ENCODE measurements at regions not wholly inside any gene's neighbourhood (a gene's known extent, or its start where the extent isn't known, plus 50 kb on each side); places are given as distances from the start of the nearest gene placed in this dataset.

DNA sequence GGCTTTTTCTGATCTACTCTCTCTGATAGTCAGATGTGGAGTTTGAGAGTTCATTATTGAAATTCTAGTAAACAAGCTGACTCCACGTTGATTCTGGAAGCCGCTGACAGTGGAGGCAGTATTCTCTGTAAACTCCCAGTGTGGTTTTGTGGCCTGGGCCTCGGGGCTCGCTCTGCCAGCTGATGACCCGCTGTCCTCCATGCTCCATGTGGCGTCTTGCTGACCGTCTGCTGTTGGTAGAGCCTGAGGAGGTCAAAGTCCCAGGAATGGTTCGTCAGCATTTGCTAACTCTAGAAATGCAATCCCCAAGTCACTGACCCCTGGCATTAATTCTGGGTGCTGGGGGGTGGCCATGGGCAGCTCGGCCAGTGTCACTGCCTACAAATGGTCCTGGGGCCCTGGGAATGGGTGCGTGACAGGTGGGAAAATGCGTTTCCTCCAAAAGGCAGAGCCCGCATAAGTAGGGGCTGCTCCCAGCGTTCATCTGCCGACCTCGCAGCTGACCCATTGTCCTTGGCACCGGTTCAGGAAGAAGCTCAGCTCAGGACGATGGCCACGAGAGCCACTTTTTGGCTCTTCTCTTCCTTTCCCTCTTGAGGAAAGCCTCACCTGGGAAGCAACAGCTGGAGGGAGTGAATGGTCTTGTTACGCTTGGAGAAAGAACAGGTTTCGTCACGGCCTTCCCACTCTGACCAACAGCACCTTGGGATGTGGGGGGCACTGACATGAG lies 55.1 kb downstream of the MRPL36 start:
- H3K4me1 ChIP-seq (ENCODE audit: control extremely low read depth in 1 of 4, control insufficient read depth in 4 of 4, insufficient read depth in 4 of 4, low read length in 3 of 4) = no peaks in the 10 kb centered on the region
- H3K9me3 ChIP-seq (ENCODE audit: control extremely low read depth in 1 of 5, control insufficient read depth in 4 of 5, insufficient read depth in 2 of 5, low read depth in 1 of 5, low read length in 4 of 5) = peaks cover 0 to 11% (median 0%) of the 10 kb centered on the region in 5 experiments
- 91% methylated on average over 21 of the region's 21 CpGs for WGBS (ENCODE audit: insufficient coverage)
- peaks cover 0 to 9% (median 4%) of the 10 kb centered on the region in 5 experiments for H3K27me3 ChIP-seq (replicated peaks in 2 of 5; ENCODE audit: control insufficient read depth in 4 of 5, insufficient read depth in 5 of 5, low read length in 4 of 5)
- ChIA-PET CTCF (no interaction called here), POLR2A (no interaction called here)
- DNase-seq = no peak
- no peak overlapping the region for H3K4me3 ChIP-seq (ENCODE audit: control insufficient read depth in 1 of 7, extremely low read depth in 1 of 7, insufficient read depth in 4 of 7, low read depth in 2 of 7, low read length in 6 of 7)
- H3K27ac ChIP-seq (ENCODE audit: insufficient read depth in 1 of 2, low read depth in 1 of 2, low read length in 2 of 2, poor library complexity in 1 of 2, severe bottlenecking in 2 of 2) = no peak overlapping the region
- no peaks in the 10 kb centered on the region for H3K36me3 ChIP-seq (ENCODE audit: control insufficient read depth in 4 of 4, insufficient read depth in 4 of 4, low read length in 3 of 4)

DNA sequence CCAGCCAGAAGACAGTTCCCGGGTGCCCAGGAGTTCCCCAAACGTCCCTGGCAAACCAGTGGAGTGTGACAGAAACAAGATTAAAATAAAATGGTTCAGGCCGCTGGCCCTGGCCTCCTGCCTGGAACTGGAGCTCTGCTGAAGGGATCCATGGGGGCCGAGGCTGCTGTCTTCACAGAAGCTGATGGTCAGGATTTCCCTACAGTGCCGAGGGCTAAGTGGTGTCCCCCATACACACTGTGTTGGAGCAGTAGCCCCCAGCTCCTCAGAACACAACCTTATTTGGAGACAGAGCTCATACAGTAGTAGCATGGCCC lies 55.9 kb downstream of the MRPL36 start:
- no peaks in the 10 kb centered on the region for H3K36me3 ChIP-seq (ENCODE audit: control insufficient read depth in 4 of 4, insufficient read depth in 4 of 4, low read length in 3 of 4)
- WGBS (ENCODE audit: insufficient coverage) = 83% methylated on average over 5 of the region's 5 CpGs

DNA sequence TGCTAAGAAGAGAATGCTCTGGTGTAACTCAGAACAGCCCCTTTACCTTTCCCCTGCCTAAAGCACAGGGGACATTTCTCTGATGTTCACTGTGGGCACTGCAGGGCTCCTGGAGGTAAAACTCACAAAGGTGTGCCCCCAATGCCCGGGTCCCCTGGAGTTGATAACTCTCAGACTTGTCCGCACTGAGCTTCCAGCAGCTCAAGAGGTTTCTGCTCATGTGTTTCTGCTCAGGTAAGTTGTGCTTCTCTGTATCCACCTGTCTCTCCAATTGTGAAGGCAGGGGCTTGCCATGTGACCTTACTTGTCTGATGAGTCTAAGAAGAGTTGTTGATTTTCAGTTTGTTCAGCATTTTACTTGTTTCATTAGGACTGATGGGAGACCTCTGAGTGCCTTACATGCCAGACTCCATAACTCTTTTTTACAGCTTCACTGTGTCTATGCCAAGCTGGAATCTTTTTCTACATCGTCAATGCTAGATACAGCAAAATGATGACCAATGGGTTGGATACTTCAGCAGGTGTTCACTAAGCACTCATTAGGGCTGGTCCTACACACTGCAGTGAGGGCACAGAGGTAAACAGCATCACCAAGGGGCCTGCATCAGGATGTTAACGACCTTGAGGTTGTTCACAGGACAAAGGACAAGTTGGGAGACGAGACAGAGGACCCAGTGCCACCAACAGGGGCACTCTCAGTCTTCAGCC lies 56.4 kb downstream of the MRPL36 start:
- no peaks in the 10 kb centered on the region for H3K36me3 ChIP-seq (ENCODE audit: control insufficient read depth in 4 of 4, insufficient read depth in 4 of 4, low read length in 3 of 4)
- H3K27me3 ChIP-seq (replicated peaks in 2 of 5; ENCODE audit: control insufficient read depth in 4 of 5, insufficient read depth in 5 of 5, low read length in 4 of 5) = peaks cover 0 to 8% (median 4%) of the 10 kb centered on the region in 5 experiments
- ChIA-PET CTCF (interaction anchor here (1.2 kb wide), 1 partner anchor 12 kb away, joined by 4 read pairs; no protein-coding TSS in a partner anchor), POLR2A (no interaction called here)
- no peaks in the 10 kb centered on the region for H3K4me1 ChIP-seq (ENCODE audit: control extremely low read depth in 1 of 4, control insufficient read depth in 4 of 4, insufficient read depth in 4 of 4, low read length in 3 of 4)
- H3K9me3 ChIP-seq (ENCODE audit: control extremely low read depth in 1 of 5, control insufficient read depth in 4 of 5, insufficient read depth in 2 of 5, low read depth in 1 of 5, low read length in 4 of 5) = peaks cover 0 to 16% (median 0%) of the 10 kb centered on the region in 5 experiments
- no peak overlapping the region for H3K4me3 ChIP-seq (ENCODE audit: control insufficient read depth in 1 of 7, extremely low read depth in 1 of 7, insufficient read depth in 4 of 7, low read depth in 2 of 7, low read length in 6 of 7)
- WGBS (ENCODE audit: insufficient coverage) = 81% methylated on average over 5 of the region's 5 CpGs
- no peak for DNase-seq
- H3K27ac ChIP-seq (ENCODE audit: insufficient read depth in 1 of 2, low read depth in 1 of 2, low read length in 2 of 2, poor library complexity in 1 of 2, severe bottlenecking in 2 of 2) = no peak overlapping the region

More for the DNA sequence above, 55.9 kb downstream of the MRPL36 start:
- DNase-seq = no peak
- no peaks in the 10 kb centered on the region for H3K4me1 ChIP-seq (ENCODE audit: control extremely low read depth in 1 of 4, control insufficient read depth in 4 of 4, insufficient read depth in 4 of 4, low read length in 3 of 4)
- H3K9me3 ChIP-seq (ENCODE audit: control extremely low read depth in 1 of 5, control insufficient read depth in 4 of 5, insufficient read depth in 2 of 5, low read depth in 1 of 5, low read length in 4 of 5) = peaks cover 0 to 16% (median 0%) of the 10 kb centered on the region in 5 experiments
- ChIA-PET POLR2A (no interaction called here), CTCF (no interaction called here)
- H3K27me3 ChIP-seq (replicated peaks in 2 of 5; ENCODE audit: control insufficient read depth in 4 of 5, insufficient read depth in 5 of 5, low read length in 4 of 5) = peaks cover 0 to 10% (median 4%) of the 10 kb centered on the region in 5 experiments
- no peak overlapping the region for H3K27ac ChIP-seq (ENCODE audit: insufficient read depth in 1 of 2, low read depth in 1 of 2, low read length in 2 of 2, poor library complexity in 1 of 2, severe bottlenecking in 2 of 2)
- H3K4me3 ChIP-seq (ENCODE audit: control insufficient read depth in 1 of 7, extremely low read depth in 1 of 7, insufficient read depth in 4 of 7, low read depth in 2 of 7, low read length in 6 of 7) = no peak overlapping the region

DNA sequence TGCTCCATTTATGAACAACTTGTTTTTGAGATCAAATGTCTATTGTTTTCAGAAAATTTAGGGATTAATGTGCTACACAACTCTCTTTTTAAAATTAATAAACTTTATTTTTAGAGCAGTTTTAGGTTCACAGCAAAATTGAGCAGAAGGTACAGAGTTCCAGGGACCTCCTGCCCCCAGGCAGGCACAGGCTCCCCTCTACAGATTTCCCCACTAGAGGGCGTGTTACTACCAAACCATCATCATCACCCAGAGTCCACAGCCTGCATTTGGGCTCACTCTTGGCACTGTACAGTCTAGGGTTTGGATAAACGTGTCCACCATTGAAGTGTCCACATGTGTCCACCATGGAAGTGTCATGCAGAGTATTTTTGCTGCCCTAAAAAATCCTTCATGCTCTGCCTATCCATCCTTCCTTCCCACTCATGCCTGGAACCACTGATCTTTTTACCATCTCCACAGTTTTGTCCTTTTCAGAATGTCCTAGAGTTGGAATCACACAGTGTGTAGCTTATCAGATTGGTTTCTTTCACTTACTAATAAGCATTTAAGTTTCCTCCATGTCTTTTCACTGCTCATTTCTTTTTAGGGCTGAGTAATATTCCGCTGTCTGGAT lies 61.7 kb downstream of the MRPL36 start:
- ChIA-PET CTCF (no interaction called here), POLR2A (no interaction called here)
- no peaks in the 10 kb centered on the region for H3K4me1 ChIP-seq (ENCODE audit: control extremely low read depth in 1 of 4, control insufficient read depth in 4 of 4, insufficient read depth in 4 of 4, low read length in 3 of 4)
- H3K36me3 ChIP-seq (ENCODE audit: control insufficient read depth in 4 of 4, insufficient read depth in 4 of 4, low read length in 3 of 4) = no peaks in the 10 kb centered on the region
- peak; percentile 14 to 42 (median 32) for DNase-seq
- H3K4me3 ChIP-seq (ENCODE audit: control insufficient read depth in 1 of 7, extremely low read depth in 1 of 7, insufficient read depth in 4 of 7, low read depth in 2 of 7, low read length in 6 of 7) = no peak overlapping the region
- 0% methylated on average over 1 of the region's 3 CpGs for WGBS (ENCODE audit: insufficient coverage)
- no peak overlapping the region for H3K27ac ChIP-seq (ENCODE audit: insufficient read depth in 1 of 2, low read depth in 1 of 2, low read length in 2 of 2, poor library complexity in 1 of 2, severe bottlenecking in 2 of 2)
- H3K27me3 ChIP-seq (replicated peaks in 2 of 5; ENCODE audit: control insufficient read depth in 4 of 5, insufficient read depth in 5 of 5, low read length in 4 of 5) = peaks cover 0 to 12% (median 4%) of the 10 kb centered on the region in 5 experiments
- peaks cover 0 to 16% (median 0%) of the 10 kb centered on the region in 5 experiments for H3K9me3 ChIP-seq (ENCODE audit: control extremely low read depth in 1 of 5, control insufficient read depth in 4 of 5, insufficient read depth in 2 of 5, low read depth in 1 of 5, low read length in 4 of 5)

DNA sequence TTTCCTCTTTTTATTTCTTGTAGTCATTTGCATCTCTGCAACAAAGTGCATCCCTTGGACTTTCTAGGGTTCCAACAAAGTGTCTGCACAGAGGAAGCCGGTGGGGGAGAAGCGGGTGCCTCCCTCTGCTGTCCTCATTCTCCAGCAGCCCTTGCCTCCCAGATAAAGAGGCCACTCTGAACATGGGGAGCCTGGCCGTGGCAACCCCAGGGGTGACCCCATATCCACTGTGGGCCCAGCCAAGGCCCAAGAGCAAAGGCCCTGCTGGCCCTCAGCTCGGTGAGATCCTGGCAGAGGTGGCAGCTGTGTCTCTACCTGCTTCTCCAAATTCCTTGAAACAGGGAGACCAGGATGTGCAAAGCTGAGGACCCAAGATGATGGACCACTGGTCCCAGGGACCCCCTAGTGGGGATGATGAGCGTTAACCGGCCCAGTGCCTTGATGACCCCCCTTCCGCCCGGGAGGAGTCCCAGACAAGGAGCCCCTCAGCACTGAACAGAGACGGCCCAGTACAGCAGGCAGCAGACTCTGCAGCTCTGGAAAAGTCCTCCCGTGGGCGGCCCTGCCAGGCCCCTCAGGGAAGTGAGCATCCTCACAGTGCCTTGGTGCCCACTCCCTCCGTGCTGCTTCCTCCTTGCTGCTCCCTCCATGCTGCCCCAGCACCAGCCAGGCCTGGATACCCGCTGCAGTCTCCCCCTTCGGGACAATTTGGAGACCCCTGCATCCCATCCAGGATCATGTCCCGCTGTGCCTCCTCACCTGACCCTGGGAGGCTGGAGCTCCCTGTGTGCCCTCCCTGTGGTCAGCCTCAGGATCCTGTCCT lies 62.5 kb downstream of the MRPL36 start:
- Histone ChIP-seq H3K27ac (ENCODE audit: insufficient read depth in 1 of 2, low read depth in 1 of 2, low read length in 2 of 2, poor library complexity in 1 of 2, severe bottlenecking in 2 of 2) (no peak overlapping the region), H3K27me3 (replicated peaks in 2 of 5; ENCODE audit: control insufficient read depth in 4 of 5, insufficient read depth in 5 of 5, low read length in 4 of 5) (peaks cover 0 to 15% (median 4%) of the 10 kb centered on the region in 5 experiments), H3K4me1 (ENCODE audit: control extremely low read depth in 1 of 4, control insufficient read depth in 4 of 4, insufficient read depth in 4 of 4, low read length in 3 of 4) (no peaks in the 10 kb centered on the region), H3K36me3 (ENCODE audit: control insufficient read depth in 4 of 4, insufficient read depth in 4 of 4, low read length in 3 of 4) (no peaks in the 10 kb centered on the region), H3K4me3 (ENCODE audit: control insufficient read depth in 1 of 7, extremely low read depth in 1 of 7, insufficient read depth in 4 of 7, low read depth in 2 of 7, low read length in 6 of 7) (no peak overlapping the region), H3K9me3 (ENCODE audit: control extremely low read depth in 1 of 5, control insufficient read depth in 4 of 5, insufficient read depth in 2 of 5, low read depth in 1 of 5, low read length in 4 of 5) (peaks cover 0 to 16% (median 0%) of the 10 kb centered on the region in 5 experiments)
- DNase-seq = no peak
- POLR2A ChIA-PET = no interaction called here
- CTCF ChIA-PET = no interaction called here
- whole genome bisulfite sequencing (ENCODE audit: insufficient coverage) = 78% methylated on average over 13 of the region's 15 CpGs

DNA sequence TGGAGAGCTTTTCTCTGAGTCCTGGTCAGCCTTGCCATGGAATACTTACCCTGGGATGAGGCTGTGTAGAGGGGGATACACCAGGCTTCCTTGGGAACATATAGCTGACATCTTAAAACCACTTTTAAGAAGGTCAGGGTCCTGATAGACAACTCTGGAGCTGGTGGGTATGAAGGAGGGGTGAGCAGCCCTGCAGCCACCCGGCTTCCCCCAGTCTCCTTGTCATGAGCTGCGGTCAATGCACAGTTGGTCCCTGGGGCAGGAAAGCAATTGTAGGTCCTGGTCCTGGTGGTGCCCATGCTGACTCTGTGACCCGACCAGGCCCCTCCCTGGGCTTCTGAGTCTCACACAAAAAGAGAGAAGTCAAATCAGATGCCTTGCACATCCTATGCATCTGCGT lies 63.6 kb downstream of the MRPL36 start:
- Histone ChIP-seq H3K4me1 (ENCODE audit: control extremely low read depth in 1 of 4, control insufficient read depth in 4 of 4, insufficient read depth in 4 of 4, low read length in 3 of 4) (no peaks in the 10 kb centered on the region), H3K27me3 (replicated peaks in 2 of 5; ENCODE audit: control insufficient read depth in 4 of 5, insufficient read depth in 5 of 5, low read length in 4 of 5) (peaks cover 0 to 16% (median 4%) of the 10 kb centered on the region in 5 experiments), H3K9me3 (ENCODE audit: control extremely low read depth in 1 of 5, control insufficient read depth in 4 of 5, insufficient read depth in 2 of 5, low read depth in 1 of 5, low read length in 4 of 5) (peaks cover 0 to 11% (median 0%) of the 10 kb centered on the region in 5 experiments), H3K4me3 (ENCODE audit: control insufficient read depth in 1 of 7, extremely low read depth in 1 of 7, insufficient read depth in 4 of 7, low read depth in 2 of 7, low read length in 6 of 7) (no peak overlapping the region), H3K36me3 (ENCODE audit: control insufficient read depth in 4 of 4, insufficient read depth in 4 of 4, low read length in 3 of 4) (no peaks in the 10 kb centered on the region), H3K27ac (ENCODE audit: insufficient read depth in 1 of 2, low read depth in 1 of 2, low read length in 2 of 2, poor library complexity in 1 of 2, severe bottlenecking in 2 of 2) (no peak overlapping the region)
- ChIA-PET POLR2A (no interaction called here), CTCF (interaction anchor here (1.4 kb wide), 1 partner anchor 9 kb away, joined by 4 read pairs; no protein-coding TSS in a partner anchor)
- WGBS (ENCODE audit: insufficient coverage) = 83% methylated on average over 4 of the region's 4 CpGs
- DNase-seq = no peak
